Activated CD8-positive, alpha-beta T cell treated with anti-CD3 and anti-CD28 coated beads for 36 hours (primary cell): ENCODE measurements at regions not wholly inside any gene's neighbourhood (a gene's known extent, or its start where the extent isn't known, plus 50 kb on each side); places are given as distances from the start of the nearest gene placed in this dataset.

Experiments
- ATAC-seq: fragments of 200-7000 bp; cut with Tn5 transposase; one replicate; pipeline ENCODE4 v1.10.0; 2021; ENCODE audit warnings: mild to moderate bottlenecking, moderate library complexity
- CTCF ChIA-PET: fragments of 350-600 bp; sonication (Branson Sonifier 250); formaldehyde crosslinking; loops from one replicate; lab custom pipeline; 2021; ENCODE audit warnings: antibody characterized with exemption; lab: Charles Lee
- POLR2A ChIA-PET: fragments of 350-600 bp; sonication (Branson Sonifier 250); formaldehyde crosslinking; loops from one replicate; lab custom pipeline; 2021; ENCODE audit warnings: antibody characterized with exemption; lab: Charles Lee
- DNase-seq: peaks from one replicate; pipeline ENCODE4 v3.0.0-alpha.2; 2020
- H3K27ac Mint-ChIP-seq: one replicate; pipeline ENCODE4 v1.8.0; 2021; ENCODE audit warnings: mild to moderate bottlenecking, mixed read lengths
- H3K27me3 Mint-ChIP-seq: one replicate; pipeline ENCODE4 v1.8.0; 2021; ENCODE audit warnings: mixed read lengths
- H3K36me3 Mint-ChIP-seq: one replicate; pipeline ENCODE4 v1.8.0; 2021; ENCODE audit warnings: low read depth, mixed read lengths
- H3K4me1 Mint-ChIP-seq: one replicate; pipeline ENCODE4 v1.8.0; 2021; ENCODE audit warnings: low read depth, mixed read lengths
- H3K4me3 Mint-ChIP-seq: one replicate; pipeline ENCODE4 v1.8.0; 2021; ENCODE audit warnings: mild to moderate bottlenecking, moderate library complexity, mixed read lengths
- H3K9me3 Mint-ChIP-seq: one replicate; pipeline ENCODE4 v1.8.0; 2021; ENCODE audit warnings: mixed read lengths
- intact Hi-C: fragments of 100-400 bp; cut with micrococcal nuclease; formaldehyde crosslinking; loops from one replicate; pipeline ENCODE4 v1.10.0; 2022
- TF ChIP-seq, protein P1 (sequence below): fragments of 200-600 bp; IDR thresholded peaks from one replicate; pipeline ENCODE4 v1.8.0; 2022; ENCODE audit warnings: antibody characterized with exemption, mild to moderate bottlenecking

GRCh38 chr12:19951664-19952063 lies 416.7 kb upstream of the PDE3A start:
- no peaks in the 10 kb centered on the region for H3K27me3 Mint-ChIP-seq
- POLR2A ChIA-PET = no interaction called here
- no peaks in the 10 kb centered on the region for H3K36me3 Mint-ChIP-seq
- no peak for DNase-seq
- H3K4me3 Mint-ChIP-seq = no peak overlapping the region
- no peak for ATAC-seq
- CTCF ChIA-PET = no interaction called here
- TF ChIP-seq, protein P1, sequence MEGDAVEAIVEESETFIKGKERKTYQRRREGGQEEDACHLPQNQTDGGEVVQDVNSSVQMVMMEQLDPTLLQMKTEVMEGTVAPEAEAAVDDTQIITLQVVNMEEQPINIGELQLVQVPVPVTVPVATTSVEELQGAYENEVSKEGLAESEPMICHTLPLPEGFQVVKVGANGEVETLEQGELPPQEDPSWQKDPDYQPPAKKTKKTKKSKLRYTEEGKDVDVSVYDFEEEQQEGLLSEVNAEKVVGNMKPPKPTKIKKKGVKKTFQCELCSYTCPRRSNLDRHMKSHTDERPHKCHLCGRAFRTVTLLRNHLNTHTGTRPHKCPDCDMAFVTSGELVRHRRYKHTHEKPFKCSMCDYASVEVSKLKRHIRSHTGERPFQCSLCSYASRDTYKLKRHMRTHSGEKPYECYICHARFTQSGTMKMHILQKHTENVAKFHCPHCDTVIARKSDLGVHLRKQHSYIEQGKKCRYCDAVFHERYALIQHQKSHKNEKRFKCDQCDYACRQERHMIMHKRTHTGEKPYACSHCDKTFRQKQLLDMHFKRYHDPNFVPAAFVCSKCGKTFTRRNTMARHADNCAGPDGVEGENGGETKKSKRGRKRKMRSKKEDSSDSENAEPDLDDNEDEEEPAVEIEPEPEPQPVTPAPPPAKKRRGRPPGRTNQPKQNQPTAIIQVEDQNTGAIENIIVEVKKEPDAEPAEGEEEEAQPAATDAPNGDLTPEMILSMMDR = no peak
- intact Hi-C loops = no loop called here
- no peak overlapping the region for H3K27ac Mint-ChIP-seq
- H3K9me3 Mint-ChIP-seq = peaks cover 2% of the 10 kb centered on the region
- H3K4me1 Mint-ChIP-seq = no peaks in the 10 kb centered on the region

DNA sequence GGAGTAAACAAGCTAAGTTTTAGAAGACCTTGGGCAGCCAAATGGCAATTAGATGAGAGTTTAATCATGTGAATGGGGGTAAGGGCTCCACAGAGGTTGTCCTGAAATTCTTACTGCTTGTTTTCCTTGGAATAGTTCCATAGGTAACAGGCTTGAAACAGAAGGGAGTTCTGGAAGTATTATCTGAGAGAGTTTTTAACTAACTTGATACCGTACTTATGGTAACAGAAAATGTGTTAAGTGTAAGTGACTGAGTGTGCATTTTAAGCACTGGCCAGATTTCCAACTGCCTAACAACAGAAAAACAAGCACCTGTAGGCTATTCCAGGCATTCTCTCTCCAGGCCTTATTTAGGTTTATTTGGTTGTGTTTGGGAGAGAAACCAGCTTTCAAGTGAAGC lies 414.6 kb upstream of the PDE3A start:
- DNase-seq = no peak
- no peaks in the 10 kb centered on the region for H3K27me3 Mint-ChIP-seq
- POLR2A ChIA-PET = interaction anchor here (1.0 kb wide), 1 partner anchor 33 kb away, joined by 3 read pairs; no protein-coding TSS in a partner anchor

DNA sequence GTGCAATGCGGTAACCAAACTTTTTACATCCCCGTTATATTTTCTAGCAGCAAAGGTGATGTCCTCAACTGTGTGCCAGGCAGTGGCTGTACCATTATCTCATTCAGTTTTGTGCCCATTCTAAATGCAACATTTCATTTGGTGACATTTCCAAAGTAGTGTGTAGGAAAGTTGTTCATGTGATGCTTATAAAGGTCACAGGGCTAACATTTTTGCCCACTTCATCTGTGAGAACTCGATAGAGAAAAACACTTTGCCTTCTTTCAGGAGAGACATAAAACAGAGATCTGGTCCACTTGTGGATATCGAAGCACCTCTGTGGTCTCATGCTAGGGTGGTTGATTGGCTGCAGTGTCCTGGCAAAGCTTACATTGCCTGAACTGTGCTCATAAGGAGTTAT lies 414.2 kb upstream of the PDE3A start:
- no peak for DNase-seq
- H3K27me3 Mint-ChIP-seq = no peaks in the 10 kb centered on the region
- no peak for ATAC-seq
- intact Hi-C loops = no loop called here
- H3K9me3 Mint-ChIP-seq = no peaks in the 10 kb centered on the region
- no peaks in the 10 kb centered on the region for H3K4me1 Mint-ChIP-seq
- no peaks in the 10 kb centered on the region for H3K36me3 Mint-ChIP-seq
- TF ChIP-seq, protein P1 = no peak
- H3K27ac Mint-ChIP-seq = no peak overlapping the region
- H3K4me3 Mint-ChIP-seq = no peak overlapping the region
- POLR2A ChIA-PET = interaction anchor here (1.0 kb wide), 1 partner anchor 33 kb away, joined by 3 read pairs; no protein-coding TSS in a partner anchor
- CTCF ChIA-PET = no interaction called here

More for the DNA sequence above, 414.6 kb upstream of the PDE3A start:
- H3K9me3 Mint-ChIP-seq = peaks cover 2% of the 10 kb centered on the region
- ATAC-seq = no peak
- intact Hi-C loops = no loop called here
- H3K27ac Mint-ChIP-seq = no peak overlapping the region
- no peaks in the 10 kb centered on the region for H3K36me3 Mint-ChIP-seq
- CTCF ChIA-PET = no interaction called here
- TF ChIP-seq, protein P1 = no peak
- no peak overlapping the region for H3K4me3 Mint-ChIP-seq
- H3K4me1 Mint-ChIP-seq = no peaks in the 10 kb centered on the region

GRCh38 chr12:19957308-19958125 lies 410.8 kb upstream of the PDE3A start:
- Mint-ChIP-seq H3K4me1 (no peaks in the 10 kb centered on the region), H3K27ac (no peak overlapping the region), H3K27me3 (peaks cover 2% of the 10 kb centered on the region), H3K36me3 (no peaks in the 10 kb centered on the region), H3K9me3 (no peaks in the 10 kb centered on the region), H3K4me3 (no peak overlapping the region)
- POLR2A ChIA-PET = no interaction called here
- DNase-seq (no peak), ATAC-seq (no peak)
- intact Hi-C loops = no loop called here
- TF ChIP-seq, protein P1 = no peak
- CTCF ChIA-PET = no interaction called here

- Mint-ChIP-seq H3K27me3 (peaks cover 2% of the 10 kb centered on the region), H3K4me3 (no peak overlapping the region), H3K4me1 (no peaks in the 10 kb centered on the region), H3K27ac (no peak overlapping the region), H3K9me3 (no peaks in the 10 kb centered on the region), H3K36me3 (no peaks in the 10 kb centered on the region)
- ChIA-PET POLR2A (no interaction called here), CTCF (no interaction called here)
- TF ChIP-seq, protein P1 = no peak
- intact Hi-C loops = no loop called here
- ATAC-seq (no peak), DNase-seq (no peak)
Measured at GRCh38 chr12:19958389-19958788, 409.9 kb upstream of the PDE3A start.
